DMS79 (cell line): ENCODE measurements at regions not wholly inside any gene's neighbourhood (a gene's known extent, or its start where the extent isn't known, plus 50 kb on each side); places are given as distances from the start of the nearest gene placed in this dataset.

Source experiments
- DNase-seq: peaks from one replicate; lab custom pipeline; 2025; lab: John Stamatoyannopoulos, UW

GRCh38 chr12:91622981-91623380 lies 440.4 kb upstream of the DCN start:
- no peak for DNase-seq

GRCh38 chr12:91622037-91622436 lies 439.4 kb upstream of the DCN start:
- no peak for DNase-seq

GRCh38 chr12:91620992-91621391 lies 438.4 kb upstream of the DCN start:
- DNase-seq, result no peak

- no peak for DNase-seq
Observed at GRCh38 chr12:91620422-91620821, 437.8 kb upstream of the DCN start.

GRCh38 chr12:91618281-91618680 lies 435.7 kb upstream of the DCN start:
- DNase-seq, result no peak

- no peak for DNase-seq
Observed at GRCh38 chr12:91617818-91618217, 435.2 kb upstream of the DCN start.

GRCh38 chr12:91616416-91616815 lies 433.8 kb upstream of the DCN start:
- DNase-seq, result no peak

- DNase-seq, result no peak
Observed at GRCh38 chr12:91613223-91613779, 430.7 kb upstream of the DCN start.

GRCh38 chr12:91610561-91610960 lies 427.9 kb upstream of the DCN start:
- no peak for DNase-seq

GRCh38 chr12:91609283-91609682 lies 426.7 kb upstream of the DCN start:
- no peak for DNase-seq

- no peak for DNase-seq
Observed at GRCh38 chr12:91608542-91608941, 425.9 kb upstream of the DCN start.

- no peak for DNase-seq
Observed at GRCh38 chr12:91606662-91607377, 424.2 kb upstream of the DCN start.

GRCh38 chr12:91604897-91605296 lies 422.3 kb upstream of the DCN start:
- DNase-seq, result no peak

- DNase-seq, result no peak
Observed at GRCh38 chr12:91603060-91603459, 420.4 kb upstream of the DCN start.

- no peak for DNase-seq
Observed at GRCh38 chr12:91601054-91601453, 418.4 kb upstream of the DCN start.

- DNase-seq, result no peak
Observed at GRCh38 chr12:91594715-91595114, 412.1 kb upstream of the DCN start.

- no peak for DNase-seq
Observed at GRCh38 chr12:91591639-91591987, 409.0 kb upstream of the DCN start.

- DNase-seq, result no peak
Observed at GRCh38 chr12:91590966-91591638, 408.5 kb upstream of the DCN start.

- no peak for DNase-seq
Observed at GRCh38 chr12:91588874-91589454, 406.3 kb upstream of the DCN start.

GRCh38 chr12:91586015-91586414 lies 403.4 kb upstream of the DCN start:
- DNase-seq, result no peak

- DNase-seq, result no peak
Observed at GRCh38 chr12:91582811-91583210, 400.2 kb upstream of the DCN start.

GRCh38 chr12:91579516-91580263 lies 397.1 kb upstream of the DCN start:
- DNase-seq, result no peak
